Tibial nerve (tissue), 4 donors: ENCODE measurements at regions not wholly inside any gene's neighbourhood (a gene's known extent, or its start where the extent isn't known, plus 50 kb on each side); places are given as distances from the start of the nearest gene placed in this dataset.

Experiments used
- DNase-seq, 2 donors: peaks; one replicate each; pipeline ENCODE4 v3.0.0-alpha.2; 2019; ENCODE audit warnings: low spot score in 2 of 2
- H3K27ac ChIP-seq, 4 donors: fragments of 200-600 bp; sonication (generic) in 3 of 4; one replicate each; pipeline ENCODE4 v1.5.1; 2017 to 2019; ENCODE audit warnings: mild to moderate bottlenecking in 1 of 4
- H3K27me3 ChIP-seq, 2 donors: fragments of 200-600 bp; sonication (generic) in 1 of 2; one replicate each; pipeline versions ENCODE4 v1.5.1 to v1.6.0; 2017 to 2019
- H3K36me3 ChIP-seq, 3 donors: fragments of 200-600 bp; sonication (generic); one replicate each; pipeline ENCODE4 v1.5.1; 2018 to 2019
- H3K4me1 ChIP-seq, 4 donors: fragments of 200-600 bp; sonication (generic) in 3 of 4; one replicate each; pipeline ENCODE4 v1.5.1; 2017 to 2019
- H3K4me3 ChIP-seq, 4 donors: fragments of 200-600 bp; sonication (generic) in 3 of 4; one replicate each; pipeline ENCODE4 v1.5.1; 2017 to 2019; ENCODE audit warnings: mild to moderate bottlenecking in 1 of 4, moderate library complexity in 1 of 4
- H3K9me3 ChIP-seq, 4 donors: fragments of 200-600 bp; sonication (generic) in 3 of 4; one replicate each; pipeline ENCODE4 v1.5.1; 2017 to 2019
- CTCF ChIP-seq, 5 experiments: fragments of 200-600 bp in 3 of 5; fragments of 450-650 bp in 2 of 5; sonication (generic) in 3 of 5; IDR thresholded peaks; one replicate each; pipeline ENCODE4 v1.5.1; 2016 to 2019; ENCODE audit warnings: antibody characterized with exemption in 5 of 5, mild to moderate bottlenecking in 3 of 5, moderate library complexity in 2 of 5
- EP300 ChIP-seq, 2 donors: sonication (generic); formaldehyde crosslinking; IDR thresholded peaks; one replicate each; pipeline ENCODE4 v1.6.1; 2017; ENCODE audit warnings: antibody characterized with exemption in 2 of 2, mild to moderate bottlenecking in 1 of 2
- POLR2A ChIP-seq, 2 donors: fragments of 450-650 bp; IDR thresholded peaks; one replicate each; pipeline ENCODE4 v1.6.1; 2017; ENCODE audit warnings: antibody characterized with exemption in 2 of 2, mild to moderate bottlenecking in 2 of 2, moderate library complexity in 2 of 2
- WGBS, 2 donors: methylation state at CpG; one replicate each; pipeline ENCODE4 v1.1.5; 2018; 5-methylcytosine and 5-hydroxymethylcytosine counted together

- WGBS, 2 donors, result 91 to 97% methylated on average over 2 of the region's 2 CpGs
- no peaks in the 10 kb centered on the region for H3K36me3 ChIP-seq
- H3K27ac ChIP-seq, result no peak overlapping the region
- H3K4me1 ChIP-seq, result no peaks in the 10 kb centered on the region
- DNase-seq, result no peak
- TF ChIP-seq CTCF (IDR thresholded peaks at IDR 0.05), result no peak
- no peak for TF ChIP-seq EP300 (IDR thresholded peaks at IDR 0.05)
- TF ChIP-seq POLR2A (IDR thresholded peaks at IDR 0.05), result no peak
- no peaks in the 10 kb centered on the region for H3K27me3 ChIP-seq
- H3K4me3 ChIP-seq, result no peak overlapping the region
- no peaks in the 10 kb centered on the region for H3K9me3 ChIP-seq
These were observed 50.3 kb upstream of the RGPD4 start for GRCh38 chr2:107776362-107776761.
